IPS-18c (cell line): ENCODE measurements at regions not wholly inside any gene's neighbourhood (a gene's known extent, or its start where the extent isn't known, plus 50 kb on each side); places are given as distances from the start of the nearest gene placed in this dataset.
A peak's percentile ranks its signal among the peaks of the same experiment; 100 is the strongest.

Experiments
- H3K4me3 ChIP-seq: 2 replicates; pipeline ENCODE4 v1.7.0; 2013; ENCODE audit warnings: low read depth, mild to moderate bottlenecking, low read length, moderate library complexity; ENCODE audit not compliant: insufficient read depth
- H3K9me3 ChIP-seq: one replicate; pipeline ENCODE4 v1.6.1; 2013; ENCODE audit warnings: mild to moderate bottlenecking, low read length, moderate library complexity; ENCODE audit not compliant: control insufficient read depth, insufficient read depth

- Histone ChIP-seq H3K9me3 (no peaks in the 10 kb centered on the region), H3K4me3 (no peak overlapping the region)
Measured at GRCh38 chr12:124393414-124393790, 98.5 kb downstream of the RFLNA start.

DNA sequence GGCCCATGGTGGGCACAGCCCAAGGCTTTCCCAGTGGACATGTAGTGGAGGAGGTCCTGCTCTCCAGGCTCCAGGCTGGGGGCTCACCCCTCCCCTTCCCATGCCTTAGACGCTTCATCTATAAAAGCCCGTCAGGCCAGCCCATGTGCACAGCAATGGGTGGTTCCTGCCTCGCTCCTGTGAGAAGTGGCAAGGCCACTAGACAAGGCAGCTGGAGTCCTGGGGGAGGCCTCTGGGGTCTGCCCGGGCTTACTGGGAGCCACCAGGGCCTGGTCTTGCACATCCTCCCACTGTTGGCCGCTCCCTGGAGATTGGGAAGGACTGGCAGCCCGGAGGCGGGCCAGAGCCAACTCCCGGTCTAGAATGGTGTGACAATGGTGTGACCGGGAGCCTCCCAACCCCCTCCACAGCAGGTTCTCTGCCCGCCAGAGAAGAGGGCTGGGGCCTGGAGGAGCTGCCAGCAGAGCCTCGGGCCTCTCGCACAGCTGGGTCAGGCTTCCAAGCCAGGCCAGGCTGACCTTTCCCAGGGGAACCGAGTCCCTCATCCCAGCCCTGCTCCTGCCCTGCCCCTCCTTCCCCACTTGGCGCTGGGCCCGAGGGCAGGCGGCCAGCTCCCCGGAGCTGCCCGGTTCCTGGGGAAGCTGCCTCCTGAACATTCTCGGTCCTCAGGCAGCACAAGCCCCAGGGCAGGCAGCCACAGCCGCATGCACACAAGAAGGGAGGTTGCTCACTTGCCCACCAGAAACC lies 97.9 kb downstream of the RFLNA start:
- Histone ChIP-seq H3K4me3 (no peak overlapping the region), H3K9me3 (no peaks in the 10 kb centered on the region)

DNA sequence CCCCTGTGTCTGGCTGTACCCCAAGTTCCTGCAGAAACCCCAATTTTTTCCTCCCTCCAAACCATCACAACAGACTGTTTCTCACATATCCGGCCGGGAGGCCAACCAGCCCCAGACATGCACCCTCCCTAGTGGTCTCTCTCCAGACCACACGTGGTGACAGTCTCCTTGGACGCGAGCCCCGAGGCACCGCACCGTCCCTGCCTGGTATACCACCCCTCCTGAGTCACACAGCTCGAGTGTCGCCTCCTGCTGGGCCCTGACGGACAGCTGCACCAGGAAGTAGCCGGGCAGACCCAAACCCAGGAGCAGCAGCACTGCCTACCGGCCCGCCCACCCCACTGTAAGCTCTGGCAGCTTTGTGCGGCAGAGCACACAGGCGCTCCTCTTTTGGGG lies 97.4 kb downstream of the RFLNA start:
- no peaks in the 10 kb centered on the region for H3K9me3 ChIP-seq
- no peak overlapping the region for H3K4me3 ChIP-seq

DNA sequence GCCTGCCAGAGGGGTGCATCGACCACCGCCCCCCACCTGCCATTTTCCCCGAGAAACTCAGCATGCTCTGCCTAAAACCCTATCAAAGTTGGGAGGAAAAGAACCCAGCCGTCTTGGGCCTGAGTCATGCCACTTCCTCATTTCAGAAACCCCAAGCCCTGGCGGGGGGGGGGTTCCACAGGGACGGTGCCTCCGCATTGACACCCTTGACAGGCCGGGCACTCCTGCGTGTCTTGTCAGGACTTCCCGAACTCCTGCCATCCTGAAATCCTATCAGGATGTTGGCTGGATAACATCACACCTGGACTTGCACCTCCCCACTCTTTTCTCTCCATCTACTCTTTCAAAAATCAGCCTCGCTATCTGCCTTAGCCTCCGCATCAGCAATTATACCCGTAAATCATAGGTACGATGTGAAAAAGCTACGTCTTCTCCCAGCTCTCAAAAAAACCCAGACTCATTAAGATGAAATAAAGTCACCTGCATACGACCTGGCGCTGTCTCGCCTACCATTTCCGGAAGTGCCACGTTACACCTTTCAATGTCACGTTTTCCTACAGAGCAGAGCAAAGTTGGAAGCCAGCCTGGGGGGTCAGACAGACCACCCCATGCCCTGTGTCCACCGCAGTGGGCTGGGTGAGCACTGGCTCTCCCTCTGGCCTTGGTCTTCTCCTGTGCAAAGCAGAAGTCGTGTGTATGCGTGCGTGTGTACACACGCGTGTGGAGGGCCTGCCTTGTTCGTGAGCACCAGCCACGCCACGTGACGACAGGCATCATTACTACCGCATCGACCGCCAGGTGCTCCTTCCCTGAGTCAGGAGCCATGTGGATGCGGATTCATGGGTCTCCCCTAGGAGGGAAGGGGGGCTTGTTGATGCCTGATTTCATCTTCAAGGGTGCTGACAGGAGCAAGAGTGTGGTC lies 96.7 kb downstream of the RFLNA start:
- Histone ChIP-seq H3K9me3 (no peaks in the 10 kb centered on the region), H3K4me3 (no peak overlapping the region)

GRCh38 chr12:124390442-124391097 lies 95.7 kb downstream of the RFLNA start:
- no peak overlapping the region for H3K4me3 ChIP-seq
- no peaks in the 10 kb centered on the region for H3K9me3 ChIP-seq

DNA sequence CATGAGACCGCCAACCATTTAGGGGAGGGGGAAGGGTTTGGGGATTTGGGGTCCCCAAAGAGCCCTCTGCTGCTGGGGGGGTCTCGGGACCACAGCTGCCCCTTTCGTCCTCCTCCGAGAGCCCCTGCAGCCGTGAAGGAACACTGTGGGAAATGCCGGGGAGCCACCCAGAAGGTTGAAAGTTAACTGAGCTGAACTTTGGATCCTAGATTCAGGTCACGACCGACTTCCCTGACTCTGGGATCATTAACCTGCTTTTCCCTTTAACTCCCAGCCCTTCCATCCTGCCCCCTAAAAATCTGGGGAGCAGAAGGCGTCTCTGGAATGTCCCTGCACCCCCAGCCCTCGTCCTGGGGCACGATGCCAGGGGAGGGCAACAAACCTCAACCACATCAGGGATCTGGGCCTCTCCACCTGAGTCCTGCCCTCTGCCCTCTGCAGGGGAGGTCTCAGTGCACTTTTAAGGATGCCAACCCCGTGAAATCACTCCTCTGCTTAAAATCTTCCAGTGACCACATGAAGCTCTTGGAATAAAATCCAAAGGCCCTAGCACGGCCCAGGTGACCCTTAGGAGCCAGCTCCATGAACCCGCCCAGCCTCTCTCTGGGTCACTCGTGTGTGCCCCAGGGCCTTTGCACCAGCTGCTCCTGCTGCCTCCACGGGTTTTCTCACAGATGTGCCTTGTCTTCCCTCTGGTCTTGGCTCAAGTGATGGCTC lies 95.0 kb downstream of the RFLNA start:
- no peaks in the 10 kb centered on the region for H3K9me3 ChIP-seq
- no peak overlapping the region for H3K4me3 ChIP-seq

GRCh38 chr12:124389138-124389724 lies 94.3 kb downstream of the RFLNA start:
- no peaks in the 10 kb centered on the region for H3K9me3 ChIP-seq
- peak overlapping the region; percentile 31 for H3K4me3 ChIP-seq

- H3K4me3 ChIP-seq, result peak overlapping the region; percentile 31
Measured at GRCh38 chr12:124388679-124389137, 93.8 kb downstream of the RFLNA start.

DNA sequence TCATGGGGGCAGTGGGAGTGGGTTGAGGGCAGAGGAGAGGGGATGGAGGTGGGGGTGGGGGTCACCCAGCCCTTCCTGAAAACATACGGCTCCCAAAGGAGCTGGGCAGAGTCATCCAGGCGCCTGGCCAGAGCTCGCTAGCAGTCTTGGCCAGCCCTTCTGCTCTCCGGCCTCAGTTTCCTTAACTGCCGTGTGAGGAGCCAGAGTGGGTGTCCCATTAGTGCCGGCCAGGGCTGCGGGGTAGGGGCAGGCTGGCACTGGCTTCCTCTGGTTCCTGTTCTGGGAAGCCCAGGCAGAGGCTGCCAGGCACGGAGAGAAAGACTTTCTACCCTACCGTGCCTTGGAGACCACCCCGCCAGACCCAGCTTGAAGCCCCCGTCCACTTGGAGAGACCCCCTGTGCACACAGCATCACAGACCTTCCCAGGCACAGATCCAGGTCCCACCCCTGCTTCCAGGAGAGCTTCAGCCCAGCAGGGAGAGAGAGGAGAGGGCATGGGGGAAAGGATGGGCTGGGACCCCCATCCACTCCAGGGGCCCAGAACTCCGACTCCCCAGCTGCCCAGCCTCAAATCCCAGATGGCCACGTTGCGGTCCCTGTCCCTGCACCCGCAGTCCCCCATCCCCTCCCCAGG lies 93.3 kb downstream of the RFLNA start:
- no peak overlapping the region for H3K4me3 ChIP-seq
- H3K9me3 ChIP-seq, result no peaks in the 10 kb centered on the region

More at GRCh38 chr12:124388679-124389137, 93.8 kb downstream of the RFLNA start:
- H3K9me3 ChIP-seq, result no peaks in the 10 kb centered on the region

DNA sequence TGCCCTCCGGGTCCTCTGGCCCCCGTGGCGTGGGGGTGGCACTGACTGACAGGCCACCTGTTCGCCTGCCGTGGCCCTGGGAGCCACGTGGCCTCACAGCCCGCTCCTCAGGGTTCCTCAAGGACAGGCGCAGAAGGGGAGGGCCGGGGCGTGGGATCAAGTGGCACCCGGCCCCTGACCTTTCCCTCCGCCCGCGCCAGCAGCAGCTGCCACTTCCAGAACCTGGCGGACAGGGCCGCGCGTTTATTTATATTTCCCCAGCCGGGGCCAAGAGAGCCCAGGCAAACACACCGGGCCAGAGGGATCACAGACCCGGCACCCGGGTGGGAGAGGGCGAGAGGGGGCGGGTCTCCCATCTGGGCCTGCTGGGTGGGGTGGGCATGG lies 92.6 kb downstream of the RFLNA start:
- Histone ChIP-seq H3K9me3 (no peaks in the 10 kb centered on the region), H3K4me3 (no peak overlapping the region)

DNA sequence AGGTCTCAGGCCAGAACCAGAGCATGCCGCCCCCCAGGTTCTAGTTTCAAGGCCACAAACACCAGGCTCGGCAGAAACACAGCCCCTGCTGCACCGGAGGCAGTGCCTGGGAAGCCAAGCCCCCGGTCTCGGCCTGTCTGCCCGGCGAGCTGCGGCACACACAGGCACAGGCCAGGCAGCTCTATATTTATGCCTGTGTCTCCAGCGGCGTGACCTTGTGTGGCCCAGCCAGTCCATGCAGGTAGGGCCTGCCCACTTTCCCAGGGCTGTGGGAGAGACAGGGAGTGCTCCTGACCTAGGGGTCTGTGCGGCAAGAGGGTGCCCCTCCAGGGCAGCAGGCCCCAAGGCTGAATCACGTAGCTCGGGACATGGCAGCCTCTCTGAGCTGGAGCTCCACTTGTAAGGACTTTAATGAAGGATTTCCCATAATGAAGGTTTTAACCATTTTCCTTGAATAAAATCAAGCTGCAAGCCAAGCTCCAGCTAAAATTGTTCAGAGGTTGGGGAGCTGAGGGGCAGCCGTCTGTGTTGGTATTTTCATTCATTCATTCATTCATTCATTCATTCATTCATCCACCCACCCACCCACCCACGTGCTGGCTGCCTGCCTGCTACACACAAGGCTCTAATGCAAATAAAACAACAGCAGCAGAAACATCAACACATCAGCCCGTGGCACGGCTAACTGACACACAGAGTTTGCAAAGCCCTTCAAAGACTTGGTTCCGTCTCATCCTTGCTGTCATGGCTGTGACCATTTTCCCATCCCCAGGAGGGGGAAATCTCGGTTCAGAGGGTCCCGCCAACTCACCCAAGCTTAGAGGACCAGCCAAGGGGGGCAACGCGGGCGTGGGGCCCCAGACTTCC lies 92.0 kb downstream of the RFLNA start:
- Histone ChIP-seq H3K4me3 (no peak overlapping the region), H3K9me3 (no peaks in the 10 kb centered on the region)

GRCh38 chr12:124386059-124386458 lies 91.2 kb downstream of the RFLNA start:
- Histone ChIP-seq H3K4me3 (no peak overlapping the region), H3K9me3 (no peaks in the 10 kb centered on the region)

GRCh38 chr12:124385219-124385969 lies 90.5 kb downstream of the RFLNA start:
- H3K9me3 ChIP-seq, result no peaks in the 10 kb centered on the region
- H3K4me3 ChIP-seq, result no peak overlapping the region

DNA sequence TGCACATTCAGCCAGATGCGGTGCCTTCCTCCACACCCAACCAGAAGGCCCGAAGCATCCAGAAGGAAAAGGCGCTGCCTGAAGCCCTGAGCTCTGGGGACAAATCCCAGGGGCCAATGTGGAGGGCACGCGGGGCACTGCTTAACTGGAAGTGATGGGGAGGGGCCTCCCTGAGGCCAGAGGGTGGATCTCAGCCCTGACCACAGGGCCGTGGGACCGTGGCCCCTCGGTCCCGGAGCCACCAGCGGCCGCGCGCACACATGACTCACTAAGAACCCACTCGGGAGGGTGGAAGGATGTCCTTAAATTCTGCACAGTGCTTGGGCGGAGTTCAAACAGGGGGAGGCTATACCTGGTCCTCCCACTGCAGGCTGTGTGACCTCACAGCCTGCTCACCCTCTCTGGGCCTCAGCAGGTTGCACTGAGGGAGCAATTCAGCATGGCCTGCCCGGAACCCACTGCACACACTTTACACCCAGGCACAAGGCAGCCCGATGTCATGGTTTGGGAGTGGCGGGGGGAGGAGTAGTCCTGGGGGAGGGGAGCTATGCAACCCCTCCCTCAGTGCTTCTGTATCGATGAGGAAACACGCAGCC lies 89.5 kb downstream of the RFLNA start:
- H3K4me3 ChIP-seq, result no peak overlapping the region

DNA sequence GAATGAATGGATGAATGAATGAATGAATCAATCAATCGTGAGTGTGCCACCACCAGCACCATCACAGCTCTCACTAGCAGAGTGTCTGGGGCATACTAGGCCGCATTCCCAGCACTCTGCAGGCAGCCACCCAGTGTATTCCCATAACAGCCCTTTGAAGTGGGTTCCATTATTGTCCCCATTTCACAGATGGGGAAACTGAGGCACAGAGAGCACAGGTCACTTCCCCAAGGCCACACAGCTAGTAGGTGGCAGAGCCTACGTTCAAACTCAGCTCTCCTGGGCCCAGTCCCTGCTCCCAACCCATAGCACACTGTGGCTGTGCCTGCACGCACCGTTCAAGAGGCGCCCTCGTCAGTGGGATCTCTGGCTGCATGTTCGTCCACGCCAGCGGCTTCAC lies 88.1 kb downstream of the RFLNA start:
- Histone ChIP-seq H3K9me3 (no peaks in the 10 kb centered on the region), H3K4me3 (no peak overlapping the region)

More for the DNA sequence above, 89.5 kb downstream of the RFLNA start:
- H3K9me3 ChIP-seq, result no peaks in the 10 kb centered on the region
